Tibial nerve (tissue), 3 donors: ENCODE measurements at regions not wholly inside any gene's neighbourhood (a gene's known extent, or its start where the extent isn't known, plus 50 kb on each side); places are given as distances from the start of the nearest gene placed in this dataset.

Source experiments
- CTCF ChIP-seq, 5 experiments: fragments of 200-600 bp in 3 of 5; fragments of 450-650 bp in 2 of 5; sonication (generic) in 3 of 5; IDR thresholded peaks; one replicate each; pipeline ENCODE4 v1.5.1; 2016 to 2019; ENCODE audit warnings: antibody characterized with exemption in 5 of 5, mild to moderate bottlenecking in 3 of 5, moderate library complexity in 2 of 5
- POLR2A ChIP-seq, 2 donors: fragments of 450-650 bp; IDR thresholded peaks; one replicate each; pipeline ENCODE4 v1.6.1; 2017; ENCODE audit warnings: antibody characterized with exemption in 2 of 2, mild to moderate bottlenecking in 2 of 2, moderate library complexity in 2 of 2

DNA sequence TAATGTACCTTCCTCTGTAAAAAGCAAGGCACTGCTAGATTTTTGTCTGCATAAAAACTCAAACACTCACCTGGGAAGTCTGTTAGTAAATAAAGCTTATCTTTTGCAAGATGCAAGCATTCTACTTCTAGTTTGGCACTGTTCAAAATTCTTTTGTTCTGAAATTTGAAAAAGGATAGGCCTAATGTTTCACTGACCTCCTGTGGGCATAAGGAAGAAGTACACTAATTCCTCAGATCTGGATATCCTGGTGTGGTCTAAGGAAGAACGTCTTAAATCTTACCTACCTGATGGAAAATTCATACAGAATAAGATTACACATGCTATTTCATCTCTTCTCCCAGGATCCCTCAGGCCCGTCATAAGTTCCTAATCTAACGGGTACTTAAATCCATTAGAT lies 93.5 kb upstream of the CAMK1G start:
- TF ChIP-seq CTCF (IDR thresholded peaks at IDR 0.05): peak in 1 of 5 experiments; percentile 8
- TF ChIP-seq POLR2A (IDR thresholded peaks at IDR 0.05): no peak
